CD4-positive, alpha-beta T cell treated with Interleukin-10 for 1 hour (primary cell): ENCODE measurements at regions not wholly inside any gene's neighbourhood (a gene's known extent, or its start where the extent isn't known, plus 50 kb on each side); places are given as distances from the start of the nearest gene placed in this dataset.

Experiments used
- DNase-seq: peaks from one replicate; pipeline ENCODE4 v3.0.0-alpha.2; 2020

GRCh38 chr3:148175214-148175613 is 522.5 kb upstream of the AGTR1 start:
- DNase-seq: no peak

GRCh38 chr3:148178503-148178902 is 519.2 kb upstream of the AGTR1 start:
- DNase-seq: no peak

- no peak for DNase-seq
These were observed 512.9 kb upstream of the AGTR1 start for GRCh38 chr3:148184798-148185197.

GRCh38 chr3:148186881-148187280 is 510.8 kb upstream of the AGTR1 start:
- no peak for DNase-seq

GRCh38 chr3:148187296-148187695 is 510.4 kb upstream of the AGTR1 start:
- DNase-seq: no peak

GRCh38 chr3:148190441-148190990 is 507.2 kb upstream of the AGTR1 start:
- no peak for DNase-seq

GRCh38 chr3:148191966-148192365 is 505.7 kb upstream of the AGTR1 start:
- DNase-seq: no peak

- DNase-seq: no peak
These were observed 500.6 kb upstream of the AGTR1 start for GRCh38 chr3:148197061-148197460.

- DNase-seq: no peak
These were observed 495.3 kb upstream of the AGTR1 start for GRCh38 chr3:148202386-148202785.

GRCh38 chr3:148203297-148204010 is 494.2 kb upstream of the AGTR1 start:
- DNase-seq: no peak

- DNase-seq: no peak
These were observed 493.6 kb upstream of the AGTR1 start for GRCh38 chr3:148204131-148204530.

- no peak for DNase-seq
These were observed 491.7 kb upstream of the AGTR1 start for GRCh38 chr3:148205977-148206376.

GRCh38 chr3:148206446-148206845 is 491.3 kb upstream of the AGTR1 start:
- DNase-seq: no peak

GRCh38 chr3:148208975-148209374 is 488.7 kb upstream of the AGTR1 start:
- no peak for DNase-seq

- no peak for DNase-seq
These were observed 486.0 kb upstream of the AGTR1 start for GRCh38 chr3:148211725-148212124.

- no peak for DNase-seq
These were observed 483.0 kb upstream of the AGTR1 start for GRCh38 chr3:148214705-148215104.

GRCh38 chr3:148217317-148217716 is 480.4 kb upstream of the AGTR1 start:
- no peak for DNase-seq

- no peak for DNase-seq
These were observed 479.5 kb upstream of the AGTR1 start for GRCh38 chr3:148218222-148218621.

GRCh38 chr3:148219999-148220398 is 477.7 kb upstream of the AGTR1 start:
- DNase-seq: no peak

GRCh38 chr3:148221303-148221702 is 476.4 kb upstream of the AGTR1 start:
- DNase-seq: no peak

- no peak for DNase-seq
These were observed 474.4 kb upstream of the AGTR1 start for GRCh38 chr3:148223266-148223665.

GRCh38 chr3:148226246-148226645 is 471.5 kb upstream of the AGTR1 start:
- DNase-seq: no peak

- DNase-seq: no peak
These were observed 470.2 kb upstream of the AGTR1 start for GRCh38 chr3:148227534-148227933.

- DNase-seq: no peak
These were observed 468.6 kb upstream of the AGTR1 start for GRCh38 chr3:148229107-148229506.

GRCh38 chr3:148230473-148230872 is 467.2 kb upstream of the AGTR1 start:
- DNase-seq: no peak
